Esophagus muscularis mucosa (tissue), 4 donors: ENCODE measurements at regions not wholly inside any gene's neighbourhood (a gene's known extent, or its start where the extent isn't known, plus 50 kb on each side); places are given as distances from the start of the nearest gene placed in this dataset.

Experiments
- EP300 ChIP-seq: sonication (generic); formaldehyde crosslinking; IDR thresholded peaks from one replicate; pipeline ENCODE4 v1.6.1; 2017; ENCODE audit warnings: antibody characterized with exemption
- POLR2A ChIP-seq: fragments of 450-650 bp; IDR thresholded peaks from one replicate; pipeline ENCODE4 v1.6.1; 2017; ENCODE audit warnings: antibody characterized with exemption, moderate library complexity, mild to moderate bottlenecking, low read depth
- POLR2AphosphoS5 ChIP-seq, 2 donors: sonication (generic); formaldehyde crosslinking; IDR thresholded peaks; one replicate each; pipeline ENCODE4 v1.6.1; 2017; ENCODE audit warnings: antibody characterized with exemption in 2 of 2
- TF ChIP-seq, protein P1 (sequence below), 3 experiments: fragments of 200-600 bp in 2 of 3; fragments of 450-650 bp in 1 of 3; sonication (generic) in 2 of 3; IDR thresholded peaks; one replicate each; pipeline ENCODE4 v1.5.1; 2017 to 2019; ENCODE audit warnings: antibody characterized with exemption in 3 of 3, mild to moderate bottlenecking in 2 of 3, moderate library complexity in 1 of 3

DNA sequence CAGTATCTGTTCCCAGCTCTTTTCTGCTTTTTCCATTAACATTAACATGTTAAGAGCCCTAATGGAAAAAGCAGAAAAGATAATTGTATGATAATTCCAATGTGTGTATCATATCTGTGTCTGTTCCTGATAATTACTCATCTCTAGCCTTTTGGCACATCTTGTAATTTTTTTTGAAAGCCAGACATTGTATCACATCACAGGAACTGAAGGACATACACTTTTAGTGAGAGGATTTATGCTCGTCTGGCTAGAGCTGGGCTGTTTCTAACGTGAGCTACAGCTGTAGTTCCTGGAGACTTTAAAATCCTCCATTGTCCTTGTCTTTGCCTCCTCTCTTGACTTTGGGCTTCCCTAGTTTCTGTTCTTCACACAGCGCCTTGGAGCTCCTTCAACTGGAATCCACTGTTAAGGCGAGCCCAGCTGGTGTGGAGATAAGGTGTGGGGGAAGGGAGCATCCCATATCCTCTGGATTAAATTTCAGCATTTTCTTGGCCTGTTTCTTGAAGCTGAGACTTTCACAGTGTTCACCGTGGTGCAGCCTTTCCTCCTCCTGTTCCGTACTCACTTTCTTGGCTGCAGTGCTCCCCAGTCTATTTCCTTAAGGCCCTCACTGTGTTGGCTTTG is 211.5 kb downstream of the GALR1 start:
- TF ChIP-seq EP300 (no peak), POLR2AphosphoS5 (IDR thresholded peaks at IDR 0.05) (no peak), POLR2A (no peak)
- TF ChIP-seq, protein P1, sequence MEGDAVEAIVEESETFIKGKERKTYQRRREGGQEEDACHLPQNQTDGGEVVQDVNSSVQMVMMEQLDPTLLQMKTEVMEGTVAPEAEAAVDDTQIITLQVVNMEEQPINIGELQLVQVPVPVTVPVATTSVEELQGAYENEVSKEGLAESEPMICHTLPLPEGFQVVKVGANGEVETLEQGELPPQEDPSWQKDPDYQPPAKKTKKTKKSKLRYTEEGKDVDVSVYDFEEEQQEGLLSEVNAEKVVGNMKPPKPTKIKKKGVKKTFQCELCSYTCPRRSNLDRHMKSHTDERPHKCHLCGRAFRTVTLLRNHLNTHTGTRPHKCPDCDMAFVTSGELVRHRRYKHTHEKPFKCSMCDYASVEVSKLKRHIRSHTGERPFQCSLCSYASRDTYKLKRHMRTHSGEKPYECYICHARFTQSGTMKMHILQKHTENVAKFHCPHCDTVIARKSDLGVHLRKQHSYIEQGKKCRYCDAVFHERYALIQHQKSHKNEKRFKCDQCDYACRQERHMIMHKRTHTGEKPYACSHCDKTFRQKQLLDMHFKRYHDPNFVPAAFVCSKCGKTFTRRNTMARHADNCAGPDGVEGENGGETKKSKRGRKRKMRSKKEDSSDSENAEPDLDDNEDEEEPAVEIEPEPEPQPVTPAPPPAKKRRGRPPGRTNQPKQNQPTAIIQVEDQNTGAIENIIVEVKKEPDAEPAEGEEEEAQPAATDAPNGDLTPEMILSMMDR (IDR thresholded peaks at IDR 0.05) = no peak
